DND-41 (cell line): ENCODE measurements at regions not wholly inside any gene's neighbourhood (a gene's known extent, or its start where the extent isn't known, plus 50 kb on each side); places are given as distances from the start of the nearest gene placed in this dataset.

ENCODE experiments used
- EZH2 ChIP-seq: IDR thresholded peaks from 3 replicates; pipeline ENCODE4 v1.6.1; 2012; ENCODE audit warnings: borderline replicate concordance, low read depth, mild to moderate bottlenecking, moderate library complexity, low read length, inconsistent platforms; ENCODE audit not compliant: severe bottlenecking
- TF ChIP-seq, protein P1 (sequence below): IDR thresholded peaks from 2 replicates; pipeline ENCODE4 v1.5.1; 2012; ENCODE audit warnings: borderline replicate concordance, low read length, moderate library complexity, mild to moderate bottlenecking; ENCODE audit not compliant: poor library complexity, severe bottlenecking; ENCODE audit errors: extremely low read depth

GRCh38 chr1:221437926-221438325, 304.0 kb downstream of the DUSP10 start:
- TF ChIP-seq, protein P1, sequence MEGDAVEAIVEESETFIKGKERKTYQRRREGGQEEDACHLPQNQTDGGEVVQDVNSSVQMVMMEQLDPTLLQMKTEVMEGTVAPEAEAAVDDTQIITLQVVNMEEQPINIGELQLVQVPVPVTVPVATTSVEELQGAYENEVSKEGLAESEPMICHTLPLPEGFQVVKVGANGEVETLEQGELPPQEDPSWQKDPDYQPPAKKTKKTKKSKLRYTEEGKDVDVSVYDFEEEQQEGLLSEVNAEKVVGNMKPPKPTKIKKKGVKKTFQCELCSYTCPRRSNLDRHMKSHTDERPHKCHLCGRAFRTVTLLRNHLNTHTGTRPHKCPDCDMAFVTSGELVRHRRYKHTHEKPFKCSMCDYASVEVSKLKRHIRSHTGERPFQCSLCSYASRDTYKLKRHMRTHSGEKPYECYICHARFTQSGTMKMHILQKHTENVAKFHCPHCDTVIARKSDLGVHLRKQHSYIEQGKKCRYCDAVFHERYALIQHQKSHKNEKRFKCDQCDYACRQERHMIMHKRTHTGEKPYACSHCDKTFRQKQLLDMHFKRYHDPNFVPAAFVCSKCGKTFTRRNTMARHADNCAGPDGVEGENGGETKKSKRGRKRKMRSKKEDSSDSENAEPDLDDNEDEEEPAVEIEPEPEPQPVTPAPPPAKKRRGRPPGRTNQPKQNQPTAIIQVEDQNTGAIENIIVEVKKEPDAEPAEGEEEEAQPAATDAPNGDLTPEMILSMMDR, result no peak
- TF ChIP-seq EZH2, result no peak
